LNCAP (cell line): ENCODE measurements at regions not wholly inside any gene's neighbourhood (a gene's known extent, or its start where the extent isn't known, plus 50 kb on each side); places are given as distances from the start of the nearest gene placed in this dataset.

ENCODE experiments used
- TF ChIP-seq, protein P1 (sequence below): fragments of 450-650 bp; IDR thresholded peaks from 2 replicates; pipeline ENCODE4 v1.5.1; 2017; ENCODE audit warnings: mild to moderate bottlenecking

DNA sequence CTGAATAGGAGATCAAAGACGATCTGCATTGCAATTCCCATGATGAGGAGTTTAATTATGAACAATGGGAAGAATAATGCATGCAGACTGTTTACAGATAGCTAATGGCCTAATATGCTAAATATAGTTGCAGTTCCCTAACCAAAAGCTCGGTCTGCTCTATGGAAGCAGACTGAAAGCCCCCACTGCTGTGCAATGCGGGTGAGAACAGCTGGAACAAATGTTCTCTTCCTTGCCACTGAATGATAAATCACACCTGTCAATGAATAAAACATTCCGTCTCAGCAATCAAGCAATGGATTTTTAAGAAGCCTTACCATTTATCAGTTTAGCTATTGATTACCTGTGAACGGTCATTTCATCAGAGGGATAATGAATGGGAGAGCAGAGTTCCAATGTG, 704.5 kb upstream of the RAB6C start:
- TF ChIP-seq, protein P1, sequence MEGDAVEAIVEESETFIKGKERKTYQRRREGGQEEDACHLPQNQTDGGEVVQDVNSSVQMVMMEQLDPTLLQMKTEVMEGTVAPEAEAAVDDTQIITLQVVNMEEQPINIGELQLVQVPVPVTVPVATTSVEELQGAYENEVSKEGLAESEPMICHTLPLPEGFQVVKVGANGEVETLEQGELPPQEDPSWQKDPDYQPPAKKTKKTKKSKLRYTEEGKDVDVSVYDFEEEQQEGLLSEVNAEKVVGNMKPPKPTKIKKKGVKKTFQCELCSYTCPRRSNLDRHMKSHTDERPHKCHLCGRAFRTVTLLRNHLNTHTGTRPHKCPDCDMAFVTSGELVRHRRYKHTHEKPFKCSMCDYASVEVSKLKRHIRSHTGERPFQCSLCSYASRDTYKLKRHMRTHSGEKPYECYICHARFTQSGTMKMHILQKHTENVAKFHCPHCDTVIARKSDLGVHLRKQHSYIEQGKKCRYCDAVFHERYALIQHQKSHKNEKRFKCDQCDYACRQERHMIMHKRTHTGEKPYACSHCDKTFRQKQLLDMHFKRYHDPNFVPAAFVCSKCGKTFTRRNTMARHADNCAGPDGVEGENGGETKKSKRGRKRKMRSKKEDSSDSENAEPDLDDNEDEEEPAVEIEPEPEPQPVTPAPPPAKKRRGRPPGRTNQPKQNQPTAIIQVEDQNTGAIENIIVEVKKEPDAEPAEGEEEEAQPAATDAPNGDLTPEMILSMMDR = no peak

DNA sequence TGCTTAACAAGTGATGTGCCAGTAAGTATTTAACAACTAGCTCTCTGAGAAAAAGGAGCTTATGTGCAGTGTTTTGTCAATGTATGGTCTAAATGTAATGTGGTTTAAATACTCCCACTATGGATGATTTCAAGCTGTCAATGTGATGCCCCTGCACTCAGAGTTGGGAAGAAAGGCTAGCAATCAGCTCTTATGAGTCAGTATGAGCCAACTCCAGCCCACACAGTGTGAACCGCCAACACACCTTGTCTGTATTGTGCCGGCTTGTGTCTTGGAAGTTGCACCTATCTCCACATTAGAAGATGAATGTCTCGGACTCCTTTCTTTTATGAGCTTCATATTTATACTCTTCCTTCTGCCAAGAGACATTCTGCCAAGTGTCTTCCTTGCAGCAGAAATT, 703.8 kb upstream of the RAB6C start:
- TF ChIP-seq, protein P1 = no peak

DNA sequence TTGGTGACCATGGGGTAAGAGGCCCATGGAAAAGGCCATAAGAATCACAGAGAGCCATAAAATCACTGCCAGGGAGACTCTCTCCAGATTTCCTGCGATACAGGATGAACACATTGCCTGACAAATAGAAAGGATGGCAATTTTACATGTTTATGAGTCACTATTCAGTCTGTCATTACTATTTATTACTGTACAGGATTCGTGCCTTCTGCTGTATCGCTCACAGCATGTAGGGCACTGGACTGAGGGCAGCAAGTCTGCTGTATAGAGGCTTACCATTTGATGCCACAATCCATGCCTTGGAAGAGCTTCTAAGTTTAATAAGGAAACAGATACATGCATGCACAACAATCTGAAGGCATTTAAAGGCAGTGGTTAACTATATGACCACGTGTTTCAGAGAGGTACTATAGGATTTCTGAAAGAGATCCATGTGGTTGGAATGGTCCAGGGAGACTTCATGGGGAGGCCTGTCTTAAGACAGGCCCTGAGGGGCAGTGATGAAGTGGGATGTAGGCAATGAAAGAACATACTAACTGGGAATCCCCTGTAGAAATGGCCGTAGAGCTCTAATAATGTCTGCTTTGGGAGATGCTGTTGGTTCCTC, 702.4 kb upstream of the RAB6C start:
- TF ChIP-seq, protein P1 = no peak

DNA sequence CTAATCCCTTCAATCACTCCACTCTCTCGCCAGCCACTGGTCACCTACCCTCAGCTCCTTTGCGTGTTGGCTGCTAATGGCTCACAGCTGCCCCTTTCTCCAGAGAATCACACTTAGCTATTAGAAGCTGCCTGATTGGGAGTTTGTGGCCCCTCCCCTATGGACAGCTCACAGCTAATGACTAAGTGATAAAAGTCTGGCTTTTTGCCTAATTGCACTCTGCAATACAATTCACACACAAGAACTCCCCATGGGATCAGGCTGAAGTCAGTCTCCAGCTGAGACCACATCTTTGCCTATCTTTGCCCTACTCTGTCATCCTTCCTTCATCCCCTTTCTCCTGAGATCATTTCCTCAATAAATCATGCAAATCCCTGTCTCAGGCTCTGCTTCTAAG, 701.9 kb upstream of the RAB6C start:
- TF ChIP-seq, protein P1 = no peak

DNA sequence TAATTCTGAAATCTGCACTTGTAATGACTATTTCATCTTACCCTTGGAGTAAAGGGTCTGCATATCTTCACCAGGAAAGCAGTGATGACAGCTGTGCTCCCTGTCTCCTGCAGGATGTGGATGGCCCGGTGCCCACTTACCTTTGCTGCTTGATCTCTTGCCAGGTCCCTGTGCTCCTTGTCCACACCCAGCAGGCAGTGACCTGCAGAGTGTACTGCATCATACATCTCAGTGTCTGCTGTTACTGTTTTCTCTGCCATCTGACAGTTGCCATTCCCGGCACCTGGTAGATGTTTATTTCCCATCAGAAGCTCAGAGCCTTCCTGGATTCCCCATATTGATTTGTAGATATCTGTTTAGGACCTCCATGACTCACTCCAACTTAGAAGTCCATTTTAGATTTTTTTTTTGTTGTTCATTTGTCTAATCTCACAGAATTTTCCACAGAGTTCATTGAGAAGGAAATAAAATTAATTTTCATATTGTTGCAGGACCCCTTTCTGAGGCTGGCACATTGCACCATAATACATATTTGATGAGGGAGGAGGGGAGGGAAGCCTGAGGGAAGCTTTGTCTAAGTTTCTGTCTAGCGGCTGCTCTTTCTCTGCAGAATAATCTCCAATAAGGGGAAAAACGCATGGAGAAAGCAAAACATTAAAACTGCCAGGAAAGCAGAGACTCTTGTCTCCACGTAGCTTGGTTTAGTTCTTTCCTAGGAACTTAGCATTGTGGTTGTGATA, 697.5 kb upstream of the RAB6C start:
- TF ChIP-seq, protein P1 = no peak

DNA sequence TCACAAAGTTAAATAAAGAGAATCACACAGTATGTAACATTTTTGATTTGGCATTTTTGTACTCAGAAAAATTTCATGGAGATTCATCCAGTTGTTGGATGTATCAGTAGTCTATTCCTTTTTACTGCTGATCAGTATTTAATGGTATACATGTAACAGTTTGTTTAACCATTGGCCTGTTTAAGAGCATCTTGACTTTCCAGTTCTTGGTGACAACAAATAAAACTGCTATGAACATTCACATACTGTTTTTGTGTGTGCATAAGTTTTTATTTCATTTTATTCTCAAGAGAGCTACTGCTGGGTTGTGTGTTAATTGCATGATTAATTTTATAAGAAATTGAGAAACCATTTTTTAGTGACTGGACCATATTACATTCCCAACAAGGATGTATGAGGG, 694.5 kb upstream of the RAB6C start:
- TF ChIP-seq, protein P1 = no peak

DNA sequence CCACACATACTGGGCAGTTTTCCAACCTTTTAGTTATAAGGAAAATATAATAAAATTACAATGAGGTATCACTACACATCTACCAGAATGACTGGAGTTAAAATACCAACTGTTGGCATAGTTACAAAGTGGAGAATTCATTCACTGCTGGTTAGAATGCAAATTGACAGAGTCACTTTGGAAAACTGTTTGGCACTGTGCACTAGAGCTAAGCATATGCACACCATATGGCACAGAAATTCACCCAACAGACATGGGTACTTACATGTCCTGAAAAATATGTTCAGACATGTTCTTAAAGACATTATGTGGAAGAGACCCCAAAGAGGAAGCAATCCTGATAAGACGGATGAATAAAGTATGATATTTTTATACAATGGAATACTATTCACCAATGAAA, 686.1 kb upstream of the RAB6C start:
- TF ChIP-seq, protein P1 = no peak
